ENCODE measurements at regions not wholly inside any gene's neighbourhood (a gene's known extent, or its start where the extent isn't known, plus 50 kb on each side); places are given as distances from the start of the nearest gene placed in this dataset.

DNA sequence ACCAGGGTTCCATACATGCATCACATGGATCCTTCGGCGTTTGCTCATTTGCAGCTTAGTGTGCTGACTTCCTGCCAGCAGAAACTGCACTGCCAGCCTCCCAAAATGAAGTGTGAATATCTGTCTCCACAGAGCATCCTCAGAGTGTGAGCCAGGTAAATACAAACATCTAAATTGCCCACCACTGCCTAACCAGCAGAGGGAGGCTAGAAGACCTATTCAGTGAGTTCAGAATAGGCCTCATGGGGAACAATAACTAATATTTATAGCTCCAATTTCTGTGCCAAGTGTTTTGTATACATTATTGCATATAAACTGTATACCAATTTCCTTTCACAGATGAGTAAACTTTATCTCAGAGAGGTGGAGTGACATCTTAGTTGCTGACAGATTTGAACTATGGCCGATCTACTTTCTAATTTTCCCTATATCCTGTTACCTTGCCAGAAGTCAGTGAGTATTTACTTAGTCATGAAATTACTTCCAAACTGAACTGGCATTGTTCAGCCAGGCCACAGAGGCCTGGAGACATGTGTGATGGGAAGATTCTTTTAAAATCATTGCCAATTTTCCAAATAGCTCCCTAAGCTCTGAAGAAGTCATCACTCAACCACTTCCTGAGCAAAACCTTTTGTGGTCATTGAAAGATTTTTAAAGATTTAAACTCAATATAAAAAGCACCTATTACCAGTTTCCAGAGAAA lies 926.5 kb upstream of the GHITM start:
- Histone ChIP-seq H3K9me3 (no peaks in the 10 kb centered on the region), H3K36me3 (no peaks in the 10 kb centered on the region), H3K4me1 (no peaks in the 10 kb centered on the region), H3K4me3 (no peak overlapping the region), H3K27me3 (no peaks in the 10 kb centered on the region), H3K27ac (no peak overlapping the region)
- intact Hi-C loops (cut with DNase I; ENCODE audit: low total_unique reads): no loop called here
- DNase-seq: no peak
- no peak for TF ChIP-seq POLR2A (IDR thresholded peaks at IDR 0.05)
- TF ChIP-seq, protein P1, sequence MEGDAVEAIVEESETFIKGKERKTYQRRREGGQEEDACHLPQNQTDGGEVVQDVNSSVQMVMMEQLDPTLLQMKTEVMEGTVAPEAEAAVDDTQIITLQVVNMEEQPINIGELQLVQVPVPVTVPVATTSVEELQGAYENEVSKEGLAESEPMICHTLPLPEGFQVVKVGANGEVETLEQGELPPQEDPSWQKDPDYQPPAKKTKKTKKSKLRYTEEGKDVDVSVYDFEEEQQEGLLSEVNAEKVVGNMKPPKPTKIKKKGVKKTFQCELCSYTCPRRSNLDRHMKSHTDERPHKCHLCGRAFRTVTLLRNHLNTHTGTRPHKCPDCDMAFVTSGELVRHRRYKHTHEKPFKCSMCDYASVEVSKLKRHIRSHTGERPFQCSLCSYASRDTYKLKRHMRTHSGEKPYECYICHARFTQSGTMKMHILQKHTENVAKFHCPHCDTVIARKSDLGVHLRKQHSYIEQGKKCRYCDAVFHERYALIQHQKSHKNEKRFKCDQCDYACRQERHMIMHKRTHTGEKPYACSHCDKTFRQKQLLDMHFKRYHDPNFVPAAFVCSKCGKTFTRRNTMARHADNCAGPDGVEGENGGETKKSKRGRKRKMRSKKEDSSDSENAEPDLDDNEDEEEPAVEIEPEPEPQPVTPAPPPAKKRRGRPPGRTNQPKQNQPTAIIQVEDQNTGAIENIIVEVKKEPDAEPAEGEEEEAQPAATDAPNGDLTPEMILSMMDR (IDR thresholded peaks at IDR 0.05): no peak

DNA sequence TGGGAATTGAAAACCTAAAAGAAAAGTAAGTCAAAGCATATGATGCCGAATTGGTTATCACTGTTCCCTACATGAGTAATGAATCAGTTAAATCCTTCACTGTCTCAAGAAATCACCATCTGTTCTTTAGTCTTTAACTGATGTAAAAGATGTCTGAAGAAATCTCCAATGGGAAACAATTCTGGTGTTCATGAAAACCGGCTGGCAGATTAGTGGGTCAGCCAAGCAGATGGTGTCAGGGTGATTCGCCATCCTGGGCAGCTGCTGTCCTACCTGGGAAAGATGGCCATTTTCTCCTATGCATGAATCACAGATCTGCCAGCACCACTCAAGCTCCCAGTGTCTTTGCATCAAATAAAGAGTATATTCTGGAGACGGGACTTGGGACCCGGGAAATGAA lies 925.2 kb upstream of the GHITM start:
- Histone ChIP-seq H3K27me3 (no peaks in the 10 kb centered on the region), H3K4me3 (no peak overlapping the region), H3K4me1 (no peaks in the 10 kb centered on the region), H3K36me3 (no peaks in the 10 kb centered on the region), H3K9me3 (no peaks in the 10 kb centered on the region), H3K27ac (no peak overlapping the region)
- TF ChIP-seq POLR2A (IDR thresholded peaks at IDR 0.05): no peak
- TF ChIP-seq, protein P1 (IDR thresholded peaks at IDR 0.05): no peak
- intact Hi-C loops (cut with DNase I; ENCODE audit: low total_unique reads): no loop called here
- DNase-seq: no peak

GRCh38 chr10:83218205-83218604 lies 921.1 kb upstream of the GHITM start:
- no peak overlapping the region for H3K4me3 ChIP-seq
- intact Hi-C loops (cut with DNase I; ENCODE audit: low total_unique reads): no loop called here
- no peaks in the 10 kb centered on the region for H3K9me3 ChIP-seq
- TF ChIP-seq, protein P1 (IDR thresholded peaks at IDR 0.05): no peak
- no peak for TF ChIP-seq POLR2A (IDR thresholded peaks at IDR 0.05)
- H3K4me1 ChIP-seq: no peaks in the 10 kb centered on the region
- H3K27ac ChIP-seq: no peak overlapping the region
- no peaks in the 10 kb centered on the region for H3K27me3 ChIP-seq
- no peak for DNase-seq
- H3K36me3 ChIP-seq: no peaks in the 10 kb centered on the region

DNA sequence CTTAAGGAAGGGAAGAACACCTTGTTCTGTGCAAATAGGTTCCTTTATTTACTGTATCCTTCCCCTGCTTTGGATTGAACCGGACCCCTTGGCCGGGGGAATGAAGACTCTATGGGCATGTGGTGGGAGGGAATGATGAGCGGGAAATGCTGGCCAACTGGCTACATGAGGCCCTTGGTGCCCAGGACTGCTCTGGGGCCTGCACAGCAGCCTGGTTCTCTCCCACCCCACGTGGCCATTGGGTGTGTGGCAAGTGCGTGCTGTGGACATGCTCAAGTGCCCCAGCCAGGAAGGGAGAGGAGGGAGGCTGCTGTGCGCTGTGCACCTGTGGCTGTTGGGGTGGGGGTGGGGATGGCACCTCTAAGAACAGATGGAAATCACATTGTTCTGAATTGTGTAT lies 917.0 kb upstream of the GHITM start:
- Histone ChIP-seq H3K27me3 (no peaks in the 10 kb centered on the region), H3K4me3 (no peak overlapping the region), H3K36me3 (no peaks in the 10 kb centered on the region), H3K27ac (no peak overlapping the region), H3K4me1 (no peaks in the 10 kb centered on the region), H3K9me3 (no peaks in the 10 kb centered on the region)
- TF ChIP-seq, protein P1 (IDR thresholded peaks at IDR 0.05): no peak
- no peak for TF ChIP-seq POLR2A (IDR thresholded peaks at IDR 0.05)
- no peak for DNase-seq
- intact Hi-C loops (cut with DNase I; ENCODE audit: low total_unique reads): no loop called here

GRCh38 chr10:83222832-83223742 lies 916.2 kb upstream of the GHITM start:
- DNase-seq: no peak
- Histone ChIP-seq H3K27ac (no peak overlapping the region), H3K4me1 (no peaks in the 10 kb centered on the region), H3K36me3 (no peaks in the 10 kb centered on the region), H3K4me3 (no peak overlapping the region), H3K9me3 (no peaks in the 10 kb centered on the region), H3K27me3 (no peaks in the 10 kb centered on the region)
- TF ChIP-seq POLR2A (IDR thresholded peaks at IDR 0.05): no peak
- TF ChIP-seq, protein P1 (IDR thresholded peaks at IDR 0.05): no peak
- intact Hi-C loops (cut with DNase I; ENCODE audit: low total_unique reads): no loop called here

Measured in uterus (tissue), 3 donors.